Trophoblast cell (in vitro differentiated cells and primary cell): ENCODE measurements at regions not wholly inside any gene's neighbourhood (a gene's known extent, or its start where the extent isn't known, plus 50 kb on each side); places are given as distances from the start of the nearest gene placed in this dataset.

Source experiments
- DNase-seq, 2 donors: peaks; one replicate each; pipeline ENCODE4 v3.0.0-alpha.2; 2016
- H2AFZ ChIP-seq: 2 replicates; pipeline ENCODE4 v1.6.1; 2013; ENCODE audit warnings: low read length, moderate library complexity, mild to moderate bottlenecking; ENCODE audit not compliant: insufficient read depth, poor library complexity
- H2AK5ac ChIP-seq: 2 replicates; pipeline ENCODE4 v1.6.1; 2013; ENCODE audit warnings: mild to moderate bottlenecking, low read length
- H2BK120ac ChIP-seq: 2 replicates; pipeline ENCODE4 v1.6.1; 2013; ENCODE audit warnings: low read length, mild to moderate bottlenecking, moderate library complexity; ENCODE audit not compliant: insufficient read depth, poor library complexity
- H2BK12ac ChIP-seq: 2 replicates; pipeline ENCODE4 v1.6.1; 2013; ENCODE audit warnings: mild to moderate bottlenecking, low read length, moderate library complexity
- H2BK5ac ChIP-seq: 2 replicates; pipeline ENCODE4 v1.6.1; 2013; ENCODE audit warnings: low read length, low read depth, moderate library complexity, mild to moderate bottlenecking; ENCODE audit not compliant: poor library complexity
- H3K14ac ChIP-seq: 2 replicates; pipeline ENCODE4 v1.6.1; 2013; ENCODE audit warnings: mild to moderate bottlenecking, low read length
- H3K18ac ChIP-seq: 2 replicates; pipeline ENCODE4 v1.6.1; 2013; ENCODE audit warnings: mild to moderate bottlenecking, low read length
- H3K23ac ChIP-seq: 2 replicates; pipeline ENCODE4 v1.6.1; 2013; ENCODE audit warnings: low read length
- H3K27ac ChIP-seq: 2 replicates; pipeline ENCODE4 v1.5.1; 2013; ENCODE audit warnings: low read depth, mild to moderate bottlenecking, inconsistent platforms, low read length, moderate library complexity
- H3K27me3 ChIP-seq: 2 replicates; pipeline ENCODE4 v1.6.1; 2013; ENCODE audit warnings: inconsistent platforms, mild to moderate bottlenecking, low read length, moderate library complexity; ENCODE audit not compliant: insufficient read depth
- H3K36me3 ChIP-seq, 2 experiments: 1 replicate in 1 of 2; 2 replicates in 1 of 2; pipeline ENCODE4 v1.6.1; 2013; ENCODE audit warnings: low read length in 2 of 2, mild to moderate bottlenecking in 2 of 2, moderate library complexity in 1 of 2; ENCODE audit not compliant: insufficient read depth in 2 of 2, control insufficient read depth in 1 of 2
- H3K4ac ChIP-seq: 2 replicates; pipeline ENCODE4 v1.6.1; 2013; ENCODE audit warnings: low read depth, mild to moderate bottlenecking, low read length, moderate library complexity
- H3K4me1 ChIP-seq, 2 experiments: 1 replicate in 1 of 2; 2 replicates in 1 of 2; pipeline ENCODE4 v1.6.1; 2013; ENCODE audit warnings: low read length in 2 of 2, mild to moderate bottlenecking in 2 of 2, moderate library complexity in 1 of 2; ENCODE audit not compliant: insufficient read depth in 2 of 2, control insufficient read depth in 1 of 2
- H3K4me2 ChIP-seq: 2 replicates; pipeline ENCODE4 v1.6.1; 2013; ENCODE audit warnings: inconsistent platforms, mild to moderate bottlenecking, low read length, moderate library complexity
- H3K4me3 ChIP-seq: 2 replicates; pipeline ENCODE4 v1.5.1; 2013; ENCODE audit warnings: mild to moderate bottlenecking, low read depth, low read length, inconsistent platforms
- H3K79me1 ChIP-seq: one replicate; pipeline ENCODE4 v1.6.1; 2013; ENCODE audit warnings: low read length
- H3K79me2 ChIP-seq: 2 replicates; pipeline ENCODE4 v1.6.1; 2013; ENCODE audit warnings: low read length, mild to moderate bottlenecking; ENCODE audit not compliant: control insufficient read depth, insufficient read depth, poor library complexity
- H3K9ac ChIP-seq: 2 replicates; pipeline ENCODE4 v1.6.1; 2013; ENCODE audit warnings: mild to moderate bottlenecking, low read length
- H3K9me3 ChIP-seq: 2 replicates; pipeline ENCODE4 v1.6.1; 2013; ENCODE audit warnings: low read depth, mild to moderate bottlenecking, control low read depth, inconsistent platforms, low read length; ENCODE audit not compliant: insufficient read depth
- H4K12ac ChIP-seq: 2 replicates; pipeline ENCODE4 v1.6.1; 2013; ENCODE audit warnings: low read depth, mild to moderate bottlenecking, low read length, moderate library complexity
- H4K8ac ChIP-seq: 2 replicates; pipeline ENCODE4 v1.6.1; 2013; ENCODE audit warnings: low read depth, mild to moderate bottlenecking, low read length, moderate library complexity
- H4K91ac ChIP-seq: one replicate; pipeline ENCODE4 v1.6.1; 2013; ENCODE audit warnings: low read depth, mild to moderate bottlenecking, low read length, moderate library complexity
- WGBS: extraction: QIAGEN DNeasy Blood & Tissue Kit; methylation state at CpG from one replicate; pipeline ENCODE4 v1.1.7; 2013; ENCODE audit warnings: missing lambda C conversion rate; ENCODE audit not compliant: insufficient read length, insufficient coverage; ENCODE audit errors: extremely low coverage; 5-methylcytosine and 5-hydroxymethylcytosine counted together

- Histone ChIP-seq H3K23ac (no peak overlapping the region), H3K4me1 (no peaks in the 10 kb centered on the region), H3K4me2 (no peak overlapping the region), H2BK5ac (no peak overlapping the region), H3K27me3 (no peaks in the 10 kb centered on the region), H3K4me3 (no peak overlapping the region), H4K12ac (no peak overlapping the region), H4K91ac (no peak overlapping the region), H3K79me1 (no peaks in the 10 kb centered on the region), H3K79me2 (no peaks in the 10 kb centered on the region), H3K27ac (no peak overlapping the region), H3K4ac (no peak overlapping the region), H3K36me3 (no peaks in the 10 kb centered on the region), H3K18ac (no peak overlapping the region), H3K9ac (no peak overlapping the region), H2BK120ac (no peak overlapping the region), H4K8ac (no peak overlapping the region), H3K9me3 (no peaks in the 10 kb centered on the region), H2AK5ac (no peak overlapping the region), H2AFZ (no peak overlapping the region), H3K14ac (no peak overlapping the region), H2BK12ac (no peak overlapping the region)
- no peak for DNase-seq
- WGBS, result no CpG with 5 or more reads among the region's 15 CpGs
Measured at GRCh38 chr7:67631476-67631875, 634.8 kb downstream of the TYW1 start.

GRCh38 chr7:67635271-67635670, 638.6 kb downstream of the TYW1 start:
- no peaks in the 10 kb centered on the region for H3K4me1 ChIP-seq
- H3K4me2 ChIP-seq, result no peak overlapping the region
- no peaks in the 10 kb centered on the region for H3K79me2 ChIP-seq
- no peaks in the 10 kb centered on the region for H3K9me3 ChIP-seq
- no peak overlapping the region for H4K12ac ChIP-seq
- no peaks in the 10 kb centered on the region for H3K79me1 ChIP-seq
- H3K18ac ChIP-seq, result no peak overlapping the region
- no peak overlapping the region for H3K23ac ChIP-seq
- H3K27ac ChIP-seq, result no peak overlapping the region
- no peaks in the 10 kb centered on the region for H3K27me3 ChIP-seq
- H3K9ac ChIP-seq, result no peak overlapping the region
- DNase-seq, result no peak
- no peak overlapping the region for H3K4ac ChIP-seq
- H3K14ac ChIP-seq, result no peak overlapping the region
- H3K4me3 ChIP-seq, result no peak overlapping the region
- H4K8ac ChIP-seq, result no peak overlapping the region
- no peaks in the 10 kb centered on the region for H3K36me3 ChIP-seq
- no peak overlapping the region for H4K91ac ChIP-seq
- no peak overlapping the region for H2AK5ac ChIP-seq
- no peak overlapping the region for H2BK120ac ChIP-seq
- no peak overlapping the region for H2BK12ac ChIP-seq
- no peak overlapping the region for H2BK5ac ChIP-seq
- no CpG with 5 or more reads among the region's 2 CpGs for WGBS
- H2AFZ ChIP-seq, result no peak overlapping the region

GRCh38 chr7:67636348-67637022, 639.9 kb downstream of the TYW1 start:
- Histone ChIP-seq H3K79me1 (no peaks in the 10 kb centered on the region), H2AK5ac (no peak overlapping the region), H3K36me3 (no peaks in the 10 kb centered on the region), H4K12ac (no peak overlapping the region), H4K91ac (no peak overlapping the region), H3K23ac (no peak overlapping the region), H3K9ac (no peak overlapping the region), H2BK5ac (no peak overlapping the region), H2AFZ (no peak overlapping the region), H3K9me3 (no peaks in the 10 kb centered on the region), H3K27ac (no peak overlapping the region), H3K4me1 (no peaks in the 10 kb centered on the region), H3K27me3 (no peaks in the 10 kb centered on the region), H3K18ac (no peak overlapping the region), H3K79me2 (no peaks in the 10 kb centered on the region), H3K4me2 (no peak overlapping the region), H2BK12ac (no peak overlapping the region), H4K8ac (no peak overlapping the region), H3K4me3 (no peak overlapping the region), H3K4ac (no peak overlapping the region), H2BK120ac (no peak overlapping the region), H3K14ac (no peak overlapping the region)
- WGBS, result no CpG with 5 or more reads among the region's 6 CpGs
- no peak for DNase-seq

- H3K9ac ChIP-seq, result no peak overlapping the region
- H3K4ac ChIP-seq, result no peak overlapping the region
- H3K36me3 ChIP-seq, result no peaks in the 10 kb centered on the region
- H2AK5ac ChIP-seq, result no peak overlapping the region
- no peaks in the 10 kb centered on the region for H3K79me2 ChIP-seq
- no peak for DNase-seq
- H4K12ac ChIP-seq, result no peak overlapping the region
- H3K27me3 ChIP-seq, result no peaks in the 10 kb centered on the region
- H3K23ac ChIP-seq, result no peak overlapping the region
- no peaks in the 10 kb centered on the region for H3K9me3 ChIP-seq
- WGBS, result no CpG with 5 or more reads among the region's 2 CpGs
- no peak overlapping the region for H3K18ac ChIP-seq
- H3K27ac ChIP-seq, result no peak overlapping the region
- H2BK12ac ChIP-seq, result no peak overlapping the region
- no peak overlapping the region for H4K91ac ChIP-seq
- H3K4me3 ChIP-seq, result no peak overlapping the region
- no peak overlapping the region for H3K4me2 ChIP-seq
- no peaks in the 10 kb centered on the region for H3K79me1 ChIP-seq
- H3K4me1 ChIP-seq, result no peaks in the 10 kb centered on the region
- no peak overlapping the region for H3K14ac ChIP-seq
- H2BK120ac ChIP-seq, result no peak overlapping the region
- H4K8ac ChIP-seq, result no peak overlapping the region
- H2AFZ ChIP-seq, result no peak overlapping the region
- H2BK5ac ChIP-seq, result no peak overlapping the region
Measured at GRCh38 chr7:67637023-67637358, 640.4 kb downstream of the TYW1 start.
